NCI-H1694 (cell line): ENCODE measurements at regions not wholly inside any gene's neighbourhood (a gene's known extent, or its start where the extent isn't known, plus 50 kb on each side); places are given as distances from the start of the nearest gene placed in this dataset.
"Not testable (repeated sequence)": the region's sequence is repeated elsewhere in the genome, so short reads cannot be mapped to it uniquely, and the experiment has no call there.

Source experiments
- DNase-seq: peaks from one replicate; lab custom pipeline; 2025; lab: John Stamatoyannopoulos, UW

GRCh38 chr5:118174671-118175070 is 813.7 kb downstream of the DTWD2 start:
- no peak for DNase-seq

- DNase-seq = no peak
Observed at GRCh38 chr5:118173340-118173739, 815.0 kb downstream of the DTWD2 start.

- no peak for DNase-seq
Observed at GRCh38 chr5:118165619-118166018, 822.7 kb downstream of the DTWD2 start.

GRCh38 chr5:118156181-118156580 is 832.2 kb downstream of the DTWD2 start:
- no peak for DNase-seq

- DNase-seq = no peak
Observed at GRCh38 chr5:118146824-118147223, 841.5 kb downstream of the DTWD2 start.

- no peak for DNase-seq
Observed at GRCh38 chr5:118144540-118144939, 843.8 kb downstream of the DTWD2 start.

- DNase-seq = no peak
Observed at GRCh38 chr5:118139361-118139760, 849.0 kb downstream of the DTWD2 start.

- no peak for DNase-seq
Observed at GRCh38 chr5:118126159-118126558, 862.2 kb downstream of the DTWD2 start.

GRCh38 chr5:118125687-118126086 is 862.7 kb downstream of the DTWD2 start:
- DNase-seq = no peak

- no peak for DNase-seq
Observed at GRCh38 chr5:118121258-118121657, 867.1 kb downstream of the DTWD2 start.

- no peak for DNase-seq
Observed at GRCh38 chr5:118115791-118116190, 872.6 kb downstream of the DTWD2 start.

- no peak for DNase-seq
Observed at GRCh38 chr5:118111956-118112355, 876.4 kb downstream of the DTWD2 start.

- not testable (repeated sequence) for DNase-seq
Observed at GRCh38 chr5:118107246-118107645, 881.1 kb downstream of the DTWD2 start.

- DNase-seq = no peak
Observed at GRCh38 chr5:118098716-118099115, 889.6 kb downstream of the DTWD2 start.

- no peak for DNase-seq
Observed at GRCh38 chr5:118095115-118095514, 893.2 kb downstream of the DTWD2 start.

- no peak for DNase-seq
Observed at GRCh38 chr5:118088448-118088847, 899.9 kb downstream of the DTWD2 start.

GRCh38 chr5:118076490-118076889 is 911.9 kb downstream of the DTWD2 start:
- no peak for DNase-seq

- DNase-seq = no peak
Observed at GRCh38 chr5:118070041-118070440, 918.3 kb downstream of the DTWD2 start.

GRCh38 chr5:118069452-118069851 is 918.9 kb downstream of the DTWD2 start:
- no peak for DNase-seq

GRCh38 chr5:118068886-118069285 is 919.5 kb downstream of the DTWD2 start:
- DNase-seq = no peak

- not testable (repeated sequence) for DNase-seq
Observed at GRCh38 chr5:118063836-118064235, 924.5 kb downstream of the DTWD2 start.

GRCh38 chr5:118060833-118061232 is 927.5 kb downstream of the DTWD2 start:
- DNase-seq = no peak

GRCh38 chr5:118052503-118052902 is 935.8 kb downstream of the DTWD2 start:
- DNase-seq = no peak

- no peak for DNase-seq
Observed at GRCh38 chr5:118044169-118044568, 944.2 kb downstream of the DTWD2 start.

GRCh38 chr5:118043531-118043930 is 944.8 kb downstream of the DTWD2 start:
- no peak for DNase-seq
